DMS53 treated with DMSO at 0.1 percent for 48 hours (cell line): ENCODE measurements at regions not wholly inside any gene's neighbourhood (a gene's known extent, or its start where the extent isn't known, plus 50 kb on each side); places are given as distances from the start of the nearest gene placed in this dataset.
"Not testable (repeated sequence)": the region's sequence is repeated elsewhere in the genome, so short reads cannot be mapped to it uniquely, and the experiment has no call there.

ENCODE experiments used
- DNase-seq: peaks from one replicate; lab custom pipeline; 2025; ENCODE audit not compliant: unreplicated experiment; lab: John Stamatoyannopoulos, UW

GRCh38 chr15:46894644-46895043 is 822.7 kb upstream of the SEMA6D start:
- DNase-seq: no peak

GRCh38 chr15:46897266-46897665 is 820.0 kb upstream of the SEMA6D start:
- no peak for DNase-seq

GRCh38 chr15:46901001-46901400 is 816.3 kb upstream of the SEMA6D start:
- no peak for DNase-seq

GRCh38 chr15:46917721-46918252 is 799.5 kb upstream of the SEMA6D start:
- no peak for DNase-seq

GRCh38 chr15:46918462-46919140 is 798.7 kb upstream of the SEMA6D start:
- peak; percentile 41 for DNase-seq

GRCh38 chr15:46921891-46922290 is 795.4 kb upstream of the SEMA6D start:
- no peak for DNase-seq

- DNase-seq: no peak
Observed at GRCh38 chr15:46930426-46930825, 786.9 kb upstream of the SEMA6D start.

- no peak for DNase-seq
Observed at GRCh38 chr15:46933332-46933731, 784.0 kb upstream of the SEMA6D start.

GRCh38 chr15:46934851-46935250 is 782.5 kb upstream of the SEMA6D start:
- no peak for DNase-seq

GRCh38 chr15:46938169-46938568 is 779.1 kb upstream of the SEMA6D start:
- DNase-seq: no peak

- DNase-seq: no peak
Observed at GRCh38 chr15:46941241-46941640, 776.1 kb upstream of the SEMA6D start.

GRCh38 chr15:46946953-46947352 is 770.4 kb upstream of the SEMA6D start:
- DNase-seq: no peak

GRCh38 chr15:46955576-46955975 is 761.7 kb upstream of the SEMA6D start:
- no peak for DNase-seq

- DNase-seq: no peak
Observed at GRCh38 chr15:46956456-46956855, 760.8 kb upstream of the SEMA6D start.

GRCh38 chr15:46956881-46957280 is 760.4 kb upstream of the SEMA6D start:
- DNase-seq: no peak

- no peak for DNase-seq
Observed at GRCh38 chr15:46960581-46960980, 756.7 kb upstream of the SEMA6D start.

- DNase-seq: no peak
Observed at GRCh38 chr15:46961795-46962194, 755.5 kb upstream of the SEMA6D start.

- not testable (repeated sequence) for DNase-seq
Observed at GRCh38 chr15:46988055-46988454, 729.2 kb upstream of the SEMA6D start.

GRCh38 chr15:46996359-46996758 is 720.9 kb upstream of the SEMA6D start:
- DNase-seq: no peak

- DNase-seq: no peak
Observed at GRCh38 chr15:46997501-46997900, 719.8 kb upstream of the SEMA6D start.

- DNase-seq: no peak
Observed at GRCh38 chr15:47003568-47003967, 713.7 kb upstream of the SEMA6D start.

GRCh38 chr15:47013446-47013845 is 703.9 kb upstream of the SEMA6D start:
- DNase-seq: no peak

GRCh38 chr15:47027322-47027946 is 689.9 kb upstream of the SEMA6D start:
- peak; percentile 2 for DNase-seq
